HG03439 (cell line): ENCODE measurements at regions not wholly inside any gene's neighbourhood (a gene's known extent, or its start where the extent isn't known, plus 50 kb on each side); places are given as distances from the start of the nearest gene placed in this dataset.
A peak's percentile ranks its signal among the peaks of the same experiment; 100 is the strongest.
"Not testable (repeated sequence)": the region's sequence is repeated elsewhere in the genome, so short reads cannot be mapped to it uniquely, and the experiment has no call there.

Experiments used
- ATAC-seq: cut with Tn5 transposase; IDR thresholded peaks from one replicate; pipeline ENCODE4 v1.9.1; 2021; ENCODE audit warnings: mild to moderate bottlenecking, moderate library complexity; ENCODE audit not compliant: unreplicated experiment

- ATAC-seq: peak; percentile 92
Measured at GRCh38 chr13:52565324-52565723, 76.9 kb upstream of the HNRNPA1L2 start.

GRCh38 chr13:52569904-52570602, 72.2 kb upstream of the HNRNPA1L2 start:
- ATAC-seq: peak; percentile 60

GRCh38 chr13:52571163-52571562, 71.1 kb upstream of the HNRNPA1L2 start:
- ATAC-seq: not testable (repeated sequence)

- ATAC-seq: peak; percentile 74
Measured at GRCh38 chr13:52582962-52583361, 59.3 kb upstream of the HNRNPA1L2 start.
